ENCODE measurements at regions not wholly inside any gene's neighbourhood (a gene's known extent, or its start where the extent isn't known, plus 50 kb on each side); places are given as distances from the start of the nearest gene placed in this dataset.

DNA sequence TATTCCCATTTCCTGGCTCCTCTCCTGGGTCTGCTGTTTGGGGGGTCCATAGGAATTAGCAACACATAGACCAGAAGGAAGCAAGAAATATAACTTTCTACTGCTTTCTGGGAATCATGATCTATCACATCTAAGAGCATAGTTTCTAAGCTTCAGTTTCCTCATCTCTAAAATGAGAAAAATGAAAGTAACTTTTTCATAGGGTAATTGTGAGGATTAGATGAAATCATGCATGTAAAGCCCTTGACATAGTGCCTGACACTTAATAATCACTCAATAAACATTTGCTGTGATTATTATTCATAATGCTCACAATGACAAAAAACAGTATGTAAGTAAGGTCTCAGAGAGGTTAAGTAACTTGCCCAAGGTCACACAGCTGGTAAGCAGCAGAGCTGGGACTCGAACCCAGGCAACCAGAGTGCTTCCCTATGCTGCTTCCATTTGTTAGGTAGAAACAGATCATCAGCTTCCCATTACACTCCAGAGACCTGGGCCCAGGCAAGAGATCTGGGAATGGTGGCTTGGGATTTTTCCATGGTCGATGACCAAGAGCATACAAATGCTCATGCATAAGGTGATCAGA is 86.6 kb upstream of the MAFB start:
- Mint-ChIP-seq H3K27me3 (peaks cover 0 to 4% of the 10 kb centered on the region in 2 donors), H3K9me3 (no peaks in the 10 kb centered on the region), H3K36me3 (no peaks in the 10 kb centered on the region), H3K27ac (no peak overlapping the region), H3K4me3 (no peak overlapping the region), H3K4me1 (ENCODE audit: low read depth in 2 of 2) (peaks cover 0 to 4% of the 10 kb centered on the region in 2 donors)
- ATAC-seq (no peak), DNase-seq (ENCODE audit: low spot score) (no peak)

DNA sequence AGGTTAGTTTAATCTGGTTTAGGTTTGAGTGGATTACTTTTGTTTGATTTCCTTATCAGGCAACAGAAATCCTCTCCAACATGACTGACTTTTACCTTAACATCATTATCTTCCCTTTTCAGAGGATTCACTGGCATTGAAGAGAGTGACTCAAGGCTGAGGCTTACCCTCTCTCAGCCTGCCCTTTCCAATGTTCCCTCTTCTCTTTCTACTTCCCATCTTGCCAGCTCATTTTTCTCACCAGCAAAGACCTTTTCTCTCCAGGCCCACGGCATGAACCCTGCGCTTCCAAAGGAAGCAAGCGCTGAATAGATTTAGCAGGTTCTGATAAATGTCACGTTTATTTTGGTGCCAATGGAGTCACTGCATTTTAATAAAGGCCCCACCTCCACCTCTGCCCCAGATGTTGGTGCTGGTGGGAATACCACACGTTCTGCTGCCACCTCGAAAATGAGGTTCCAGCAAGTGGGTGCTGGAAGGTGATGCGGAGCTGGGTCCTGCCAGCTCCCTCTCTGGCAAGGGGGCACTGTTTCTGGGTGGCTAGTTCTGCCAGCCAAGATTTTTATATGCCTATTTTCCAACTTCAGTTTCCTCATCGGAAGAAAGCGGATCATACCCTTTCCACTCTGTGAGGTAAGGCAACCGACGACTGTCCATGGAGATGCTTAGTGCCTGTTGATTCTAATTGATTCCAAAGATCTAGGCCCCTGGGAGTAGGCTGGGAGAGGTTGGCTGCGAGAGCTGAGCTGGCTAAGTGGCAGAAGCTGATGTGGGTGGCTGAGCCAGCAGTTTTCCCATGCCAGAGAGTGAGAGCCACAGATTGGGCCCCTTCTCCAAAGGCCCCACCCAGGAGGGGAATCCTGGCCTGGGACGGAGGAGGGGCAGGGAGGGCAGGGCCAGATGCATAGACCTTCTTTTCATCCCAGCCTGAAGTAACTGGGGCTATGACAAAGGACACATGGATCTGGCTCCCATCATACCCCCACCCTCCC is 87.7 kb upstream of the MAFB start:
- no peak for DNase-seq (ENCODE audit: low spot score)
- no peaks in the 10 kb centered on the region for H3K9me3 Mint-ChIP-seq
- H3K27ac Mint-ChIP-seq, result no peak overlapping the region
- peaks cover 0 to 4% of the 10 kb centered on the region in 2 donors for H3K4me1 Mint-ChIP-seq (ENCODE audit: low read depth in 2 of 2)
- H3K4me3 Mint-ChIP-seq, result no peak overlapping the region
- H3K36me3 Mint-ChIP-seq, result no peaks in the 10 kb centered on the region
- no peaks in the 10 kb centered on the region for H3K27me3 Mint-ChIP-seq
- no peak for ATAC-seq

DNA sequence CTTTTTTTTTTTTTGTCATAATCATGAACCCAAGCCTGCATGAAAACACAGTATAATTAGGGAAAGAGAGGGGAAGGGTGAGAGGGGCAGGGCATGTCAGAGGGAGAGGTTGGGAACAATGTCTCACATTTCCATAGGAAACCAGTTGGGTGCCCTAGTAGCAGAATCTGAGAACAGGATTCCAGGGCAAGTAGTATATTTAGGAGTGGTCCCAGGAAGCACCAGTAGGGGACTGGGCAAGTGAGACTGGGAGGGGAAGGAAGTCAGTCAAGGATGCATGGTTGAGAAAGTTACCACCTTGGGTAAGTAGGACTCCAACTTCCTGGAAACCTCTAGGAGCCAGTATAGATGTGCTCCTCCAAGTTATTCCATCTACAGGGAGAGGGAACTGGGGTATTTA is 88.6 kb upstream of the MAFB start:
- no peak overlapping the region for H3K4me3 Mint-ChIP-seq
- no peaks in the 10 kb centered on the region for H3K9me3 Mint-ChIP-seq
- H3K27me3 Mint-ChIP-seq, result no peaks in the 10 kb centered on the region
- H3K27ac Mint-ChIP-seq, result no peak overlapping the region
- H3K4me1 Mint-ChIP-seq (ENCODE audit: low read depth in 2 of 2), result peaks cover 0 to 4% of the 10 kb centered on the region in 2 donors
- DNase-seq (ENCODE audit: low spot score), result no peak
- H3K36me3 Mint-ChIP-seq, result no peaks in the 10 kb centered on the region
- no peak for ATAC-seq

DNA sequence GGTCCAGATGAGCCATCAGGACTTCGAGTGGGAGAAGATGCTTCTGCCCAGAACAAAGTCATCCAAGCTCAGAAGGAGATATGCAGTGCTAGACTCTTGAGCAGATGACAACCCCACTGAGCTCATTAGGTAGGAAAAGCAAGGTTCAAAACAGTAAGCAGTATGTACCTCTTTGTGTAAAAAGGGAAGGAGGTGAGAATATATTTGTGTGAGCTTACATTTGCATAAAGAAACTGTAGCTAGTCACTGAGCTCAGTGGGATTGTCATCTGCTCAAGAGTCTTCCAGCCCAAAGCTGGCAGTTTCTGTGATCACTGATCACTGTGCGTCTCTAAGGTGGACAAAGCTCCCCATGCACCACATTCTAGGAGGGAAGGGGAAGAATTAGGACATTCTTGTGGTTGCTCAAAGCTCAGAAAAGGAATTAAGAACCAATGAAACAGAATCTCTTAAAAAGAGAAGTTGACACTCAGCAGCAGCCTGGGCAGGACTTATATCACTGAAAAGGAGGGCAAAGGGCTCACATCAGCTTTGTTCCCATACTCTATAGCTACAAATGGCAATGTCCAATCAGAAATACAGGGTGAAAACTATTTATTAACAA is 90.0 kb upstream of the MAFB start:
- Mint-ChIP-seq H3K27me3 (peaks cover 0 to 4% of the 10 kb centered on the region in 2 donors), H3K36me3 (no peaks in the 10 kb centered on the region), H3K27ac (no peak overlapping the region), H3K4me1 (ENCODE audit: low read depth in 2 of 2) (peaks cover 0 to 4% of the 10 kb centered on the region in 2 donors), H3K9me3 (no peaks in the 10 kb centered on the region), H3K4me3 (no peak overlapping the region)
- DNase-seq (ENCODE audit: low spot score) (no peak), ATAC-seq (no peak)

DNA sequence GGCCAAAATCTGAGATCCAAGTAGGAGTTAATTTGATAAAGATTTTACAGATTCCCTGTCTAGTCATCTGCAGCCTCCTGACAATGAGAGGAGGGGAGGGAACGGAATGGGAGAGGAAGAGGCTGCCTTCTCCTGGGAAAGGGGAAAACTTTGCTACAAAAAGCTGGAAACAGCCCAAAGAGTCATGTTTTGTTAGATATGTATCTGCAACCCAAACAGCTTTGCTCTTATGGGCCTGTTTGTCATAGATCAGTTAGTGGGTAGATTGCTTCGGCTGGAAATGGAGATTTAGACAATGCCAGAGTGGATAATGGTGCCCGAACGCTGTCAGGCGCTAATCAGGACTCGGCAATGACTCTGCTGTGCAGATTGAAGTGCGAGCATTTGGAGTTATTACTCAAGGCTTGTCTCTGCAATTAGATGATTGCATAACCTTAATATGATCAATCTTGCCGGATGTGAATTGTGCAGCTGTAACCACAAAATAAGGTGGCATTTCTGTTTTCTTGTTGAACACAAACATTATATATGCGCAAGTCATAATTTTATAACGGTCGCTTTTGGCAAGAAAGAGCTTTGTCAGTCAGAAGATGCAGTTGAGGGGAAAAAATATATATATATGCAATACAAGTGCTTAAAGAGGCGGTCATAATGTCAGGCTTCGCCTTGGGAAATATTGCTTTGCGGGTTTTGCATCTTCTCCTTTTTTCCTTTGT is 92.4 kb upstream of the MAFB start:
- Mint-ChIP-seq H3K9me3 (no peaks in the 10 kb centered on the region), H3K27me3 (peaks cover 7 to 13% of the 10 kb centered on the region in 2 donors), H3K4me3 (no peak overlapping the region), H3K27ac (no peak overlapping the region), H3K4me1 (ENCODE audit: low read depth in 2 of 2) (no peaks in the 10 kb centered on the region), H3K36me3 (no peaks in the 10 kb centered on the region)
- DNase-seq (ENCODE audit: low spot score) (no peak), ATAC-seq (no peak)

DNA sequence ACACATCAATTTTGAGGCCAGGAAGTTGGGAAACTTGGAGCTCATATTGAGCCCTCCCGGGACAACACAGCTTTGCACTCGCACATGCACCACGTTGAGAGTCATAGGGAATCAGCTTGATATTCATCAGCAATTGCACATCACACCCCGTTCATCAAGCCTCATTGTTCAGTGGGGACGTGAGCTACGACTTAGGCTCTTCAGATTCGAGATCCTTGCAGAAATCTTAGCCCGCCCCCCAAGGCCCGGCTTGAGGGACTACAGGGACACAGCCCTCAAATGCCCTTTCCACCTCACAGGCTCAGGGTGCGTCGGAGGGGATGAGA is 93.0 kb upstream of the MAFB start:
- ATAC-seq, result no peak
- no peaks in the 10 kb centered on the region for H3K36me3 Mint-ChIP-seq

DNA sequence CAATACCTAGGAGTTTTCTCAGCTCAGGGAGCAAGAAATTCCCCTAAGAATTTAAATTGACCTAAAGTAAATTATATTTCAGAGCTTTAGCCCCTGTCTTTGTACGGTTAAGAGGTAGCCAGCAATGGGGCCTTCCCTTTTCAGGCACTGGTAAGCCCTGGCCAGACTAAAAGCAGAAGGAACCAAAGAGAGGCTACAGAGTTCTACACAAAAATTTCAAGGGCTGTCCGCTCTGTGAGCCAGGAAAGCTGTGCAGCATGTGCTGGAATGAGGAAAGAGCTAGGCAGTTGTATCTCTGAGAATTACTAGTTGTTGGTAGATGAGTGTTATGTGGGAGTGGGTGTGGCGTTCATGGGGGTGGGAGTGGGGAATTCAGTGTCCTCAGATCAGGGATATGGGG is 96.3 kb upstream of the MAFB start:
- ATAC-seq (no peak), DNase-seq (ENCODE audit: low spot score) (no peak)
- Mint-ChIP-seq H3K27ac (no peak overlapping the region), H3K4me1 (ENCODE audit: low read depth in 2 of 2) (peaks cover 0 to 3% of the 10 kb centered on the region in 2 donors), H3K4me3 (no peak overlapping the region), H3K27me3 (peaks cover 28 to 30% of the 10 kb centered on the region in 2 donors), H3K9me3 (no peaks in the 10 kb centered on the region), H3K36me3 (no peaks in the 10 kb centered on the region)

More for the DNA sequence above, 93.0 kb upstream of the MAFB start:
- H3K9me3 Mint-ChIP-seq, result no peaks in the 10 kb centered on the region
- peaks cover 7 to 16% of the 10 kb centered on the region in 2 donors for H3K27me3 Mint-ChIP-seq
- H3K27ac Mint-ChIP-seq, result no peak overlapping the region
- H3K4me3 Mint-ChIP-seq, result no peak overlapping the region
- peaks cover 0 to 3% of the 10 kb centered on the region in 2 donors for H3K4me1 Mint-ChIP-seq (ENCODE audit: low read depth in 2 of 2)
- DNase-seq (ENCODE audit: low spot score), result no peak

DNA sequence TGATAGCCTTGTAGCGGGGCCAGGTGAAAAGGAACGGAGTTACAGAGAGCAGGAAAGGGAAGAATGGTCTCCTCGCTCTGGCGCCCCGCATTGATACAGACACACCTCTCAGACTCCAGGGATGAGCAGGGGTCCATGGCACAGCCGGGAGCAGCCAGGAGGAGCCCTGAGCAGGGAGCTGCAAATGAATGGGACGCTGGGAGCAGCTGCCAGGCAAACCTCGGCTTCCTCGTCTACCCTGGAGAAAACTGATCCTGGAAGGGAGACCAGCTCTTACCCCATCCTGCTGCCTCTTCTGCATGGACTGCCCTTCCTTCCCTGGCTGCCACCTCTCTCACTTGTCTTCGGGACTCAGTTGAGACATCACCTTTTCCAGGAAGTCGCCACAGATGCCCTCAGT is 97.3 kb upstream of the MAFB start:
- H3K27ac Mint-ChIP-seq, result no peak overlapping the region
- peaks cover 0 to 3% of the 10 kb centered on the region in 2 donors for H3K4me1 Mint-ChIP-seq (ENCODE audit: low read depth in 2 of 2)
- no peaks in the 10 kb centered on the region for H3K36me3 Mint-ChIP-seq
- no peak for DNase-seq (ENCODE audit: low spot score)
- ATAC-seq, result no peak
- H3K4me3 Mint-ChIP-seq, result no peak overlapping the region
- H3K27me3 Mint-ChIP-seq, result peaks cover 29 to 30% of the 10 kb centered on the region in 2 donors
- no peaks in the 10 kb centered on the region for H3K9me3 Mint-ChIP-seq

DNA sequence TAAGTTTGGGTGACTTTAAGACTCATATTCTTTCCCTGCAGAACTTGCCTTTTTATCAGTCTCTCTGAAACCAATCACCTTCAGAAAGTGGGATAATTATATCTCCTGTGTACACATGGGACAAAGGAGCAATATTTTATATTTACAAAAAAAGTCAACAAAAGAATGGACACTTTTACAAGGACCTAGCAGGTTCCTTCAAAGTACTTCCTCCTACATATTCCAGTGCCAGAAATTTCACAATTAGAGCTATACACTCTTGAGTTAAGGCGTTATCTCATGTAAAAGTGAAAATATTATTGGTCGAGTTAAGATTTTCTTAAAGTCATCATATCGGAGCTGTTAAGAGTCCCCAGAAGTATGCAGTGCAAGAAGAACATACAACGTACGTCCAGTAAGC is 98.9 kb upstream of the MAFB start:
- no peak for DNase-seq (ENCODE audit: low spot score)
- Mint-ChIP-seq H3K27me3 (peaks cover 29 to 30% of the 10 kb centered on the region in 2 donors), H3K9me3 (no peaks in the 10 kb centered on the region), H3K27ac (no peak overlapping the region), H3K36me3 (no peaks in the 10 kb centered on the region), H3K4me1 (ENCODE audit: low read depth in 2 of 2) (peaks cover 0 to 3% of the 10 kb centered on the region in 2 donors), H3K4me3 (no peak overlapping the region)
- ATAC-seq, result no peak

DNA sequence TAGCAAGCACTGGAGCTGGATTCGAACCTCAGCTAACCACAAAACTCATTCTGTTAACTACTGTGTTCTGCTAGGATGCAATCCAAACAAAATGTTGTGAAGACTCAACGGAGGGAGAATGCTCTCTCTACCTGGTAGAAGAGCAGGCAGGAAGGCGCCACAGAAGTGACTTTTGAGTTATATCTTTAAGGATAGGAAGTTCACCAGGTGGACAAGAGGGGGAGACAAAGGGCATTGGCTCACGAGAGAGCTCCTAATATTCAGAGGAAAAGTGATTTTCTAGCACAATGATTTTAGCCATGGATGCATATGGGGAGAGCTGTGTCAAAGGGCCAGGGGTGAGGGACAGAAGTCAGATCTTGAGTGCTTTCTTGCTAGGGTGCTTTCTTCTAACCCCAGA is 108.4 kb upstream of the MAFB start:
- ATAC-seq (no peak), DNase-seq (ENCODE audit: low spot score) (no peak)
- no peaks in the 10 kb centered on the region for H3K4me1 Mint-ChIP-seq (ENCODE audit: low read depth in 2 of 2)

DNA sequence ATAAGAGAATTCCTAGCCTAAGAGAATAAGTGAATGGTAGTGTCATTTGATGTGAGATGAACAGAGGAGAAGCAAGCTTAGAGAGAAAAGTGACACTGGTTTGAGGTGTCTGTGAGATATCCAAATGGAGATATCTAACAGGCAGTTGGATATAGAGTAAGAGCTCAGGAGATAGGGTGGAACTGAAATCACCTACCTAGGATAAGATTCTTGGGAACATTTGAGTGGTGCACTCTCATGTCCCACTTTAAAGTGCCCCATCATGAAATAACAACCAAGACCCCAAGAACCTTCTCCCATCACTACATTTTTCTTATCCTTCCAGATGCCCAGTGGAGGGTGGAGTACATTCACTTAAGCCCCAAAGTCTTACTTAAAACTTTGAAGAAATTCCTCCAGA is 109.0 kb upstream of the MAFB start:
- no peaks in the 10 kb centered on the region for H3K4me1 Mint-ChIP-seq (ENCODE audit: low read depth in 2 of 2)
- H3K27ac Mint-ChIP-seq, result no peak overlapping the region
- no peaks in the 10 kb centered on the region for H3K9me3 Mint-ChIP-seq
- DNase-seq (ENCODE audit: low spot score) (no peak), ATAC-seq (no peak)
- H3K36me3 Mint-ChIP-seq, result no peaks in the 10 kb centered on the region
- no peak overlapping the region for H3K4me3 Mint-ChIP-seq
- H3K27me3 Mint-ChIP-seq, result peaks cover 21 to 26% of the 10 kb centered on the region in 2 donors

More for the DNA sequence above, 108.4 kb upstream of the MAFB start:
- Mint-ChIP-seq H3K36me3 (no peaks in the 10 kb centered on the region), H3K9me3 (no peaks in the 10 kb centered on the region), H3K4me3 (no peak overlapping the region), H3K27ac (no peak overlapping the region), H3K27me3 (peaks cover 19 to 26% of the 10 kb centered on the region in 2 donors)

DNA sequence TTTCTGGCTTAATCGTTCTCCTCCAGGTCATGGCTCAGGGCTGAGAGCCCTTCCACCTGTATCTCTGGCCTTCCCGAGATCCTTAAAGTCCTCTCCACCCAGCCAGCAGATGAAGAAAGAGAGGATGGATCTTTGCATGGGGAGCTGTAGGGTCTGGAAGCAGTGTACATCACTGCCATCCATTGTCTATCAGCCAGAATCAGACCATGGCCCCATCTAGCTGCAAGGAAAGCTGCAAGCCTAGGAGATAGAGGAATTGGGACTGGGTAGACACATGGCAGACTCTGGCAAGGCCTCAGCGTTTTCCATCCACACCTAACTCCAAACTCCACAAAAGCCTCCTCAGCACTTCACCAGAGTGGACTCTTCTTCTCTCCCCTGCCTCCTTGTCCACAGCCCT is 113.8 kb upstream of the MAFB start:
- H3K9me3 Mint-ChIP-seq, result no peaks in the 10 kb centered on the region
- H3K27ac Mint-ChIP-seq, result no peak overlapping the region
- no peak for DNase-seq (ENCODE audit: low spot score)
- no peak overlapping the region for H3K4me3 Mint-ChIP-seq
- H3K27me3 Mint-ChIP-seq, result peaks cover under 1 to 8% of the 10 kb centered on the region in 2 donors
- H3K36me3 Mint-ChIP-seq, result no peaks in the 10 kb centered on the region
- ATAC-seq, result no peak
- H3K4me1 Mint-ChIP-seq (ENCODE audit: low read depth in 2 of 2), result peaks cover 0 to 3% of the 10 kb centered on the region in 2 donors

DNA sequence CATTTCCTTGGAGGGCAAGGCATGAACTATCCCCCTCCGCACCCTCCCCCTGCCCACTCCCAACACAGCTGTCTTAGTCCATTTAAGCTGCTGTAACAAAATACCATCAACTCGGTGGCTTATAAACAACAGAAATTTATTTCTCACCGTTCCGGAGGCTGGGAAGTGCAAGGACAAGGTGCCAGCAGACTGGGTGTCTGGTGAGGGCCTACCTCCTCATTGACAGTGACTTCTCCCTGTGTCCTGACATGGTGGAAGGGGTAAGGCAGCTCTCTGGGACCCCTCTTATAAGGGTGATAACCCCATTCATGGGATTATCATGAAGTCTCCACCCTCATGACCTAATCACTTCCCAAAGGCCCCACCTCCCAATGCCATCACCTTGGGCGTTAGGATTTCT is 114.3 kb upstream of the MAFB start:
- H3K4me3 Mint-ChIP-seq, result no peak overlapping the region
- no peak overlapping the region for H3K27ac Mint-ChIP-seq
- no peak for DNase-seq (ENCODE audit: low spot score)
- H3K36me3 Mint-ChIP-seq, result no peaks in the 10 kb centered on the region
- H3K27me3 Mint-ChIP-seq, result peaks cover 0 to 8% of the 10 kb centered on the region in 2 donors
- no peak for ATAC-seq
- no peaks in the 10 kb centered on the region for H3K9me3 Mint-ChIP-seq
- peaks cover 0 to 3% of the 10 kb centered on the region in 2 donors for H3K4me1 Mint-ChIP-seq (ENCODE audit: low read depth in 2 of 2)

All from natural killer cell treated with Interleukin-12 subunit alpha and Interleukin-12 subunit beta and Interleukin-15 and Interleukin-18, amount 100 ng/mL, for 72 hours (primary cell).